Heart left ventricle (tissue), 13 donors: ENCODE measurements at regions not wholly inside any gene's neighbourhood (a gene's known extent, or its start where the extent isn't known, plus 50 kb on each side); places are given as distances from the start of the nearest gene placed in this dataset.

Experiments used
- CTCF ChIP-seq, 12 donors: fragments of 200-600 bp; sonication (generic) in 4 of 12; IDR thresholded peaks; one replicate each; pipeline versions ENCODE4 v1.5.0 to v1.8.0; 2018 to 2022; ENCODE audit warnings: antibody characterized with exemption in 12 of 12, mild to moderate bottlenecking in 5 of 12
- POLR2A ChIP-seq, 2 donors: fragments of 450-650 bp; IDR thresholded peaks; one replicate each; pipeline ENCODE4 v1.6.1; 2017; ENCODE audit warnings: antibody characterized with exemption in 2 of 2, mild to moderate bottlenecking in 2 of 2, moderate library complexity in 2 of 2
- donor health status: ischemic (EF 13 %, LVEDD 7.1; RV severe dilation, severe dysfunction).
- donor health status: DM: no; HTN: yes; CAD: no.
- donor health status: DM: no; HTN: no; CAD: no.
- donor health status: ischemic (EF 25% LVEDD 6.9; RV normal size, moderate dysfunction).
- donor health status: ischemic (EF 25% LVEDD 5.7; RV mildly dilated, moderate dysfunction).
- donor health status: ischemic (EF 35%, LVEDD 5.7; RV mildly dilated, moderate dysfunction).
- donor health status: nonischemic (EF 11% LVEDD 7.7; RV severe dilation, severe dysfunction).
- donor health status: DM: yes; HTN: yes; CAD: no.
- donor health status: PGD.
- donor health status: ischemic (EF 29% LVEDD 5.4; RV normal size, mild dysfunction).
- donor health status: nonischemic (EF 23%, LVEDD 6.1; RV moderate dilation, normal function).

- no peak for TF ChIP-seq CTCF (IDR thresholded peaks at IDR 0.05)
- no peak for TF ChIP-seq POLR2A (IDR thresholded peaks at IDR 0.05)
These were observed 598.5 kb downstream of the BNC2 start for GRCh38 chr9:16271967-16272366.
